ENCODE measurements at regions not wholly inside any gene's neighbourhood (a gene's known extent, or its start where the extent isn't known, plus 50 kb on each side); places are given as distances from the start of the nearest gene placed in this dataset.

- peak; percentile 21 for DNase-seq (ENCODE audit: low read depth)
- TF ChIP-seq CTCF (IDR thresholded peaks at IDR 0.05; ENCODE audit: low read length, missing control alignments): no peak
- H3K4me3 ChIP-seq (replicated peaks; ENCODE audit: low read depth, low read length): peak overlapping the region; percentile 35
Measured at GRCh38 chr18:76588601-76589226, 93.7 kb upstream of the ZNF516 start.

GRCh38 chr18:76587879-76588271, 92.8 kb upstream of the ZNF516 start:
- TF ChIP-seq CTCF (IDR thresholded peaks at IDR 0.05; ENCODE audit: low read length, missing control alignments): no peak
- no peak overlapping the region for H3K4me3 ChIP-seq (replicated peaks; ENCODE audit: low read depth, low read length)
- DNase-seq (ENCODE audit: low read depth): no peak

GRCh38 chr18:76587147-76587878, 92.3 kb upstream of the ZNF516 start:
- no peak overlapping the region for H3K4me3 ChIP-seq (replicated peaks; ENCODE audit: low read depth, low read length)
- DNase-seq (ENCODE audit: low read depth): no peak
- no peak for TF ChIP-seq CTCF (IDR thresholded peaks at IDR 0.05; ENCODE audit: low read length, missing control alignments)

- no peak overlapping the region for H3K4me3 ChIP-seq (replicated peaks; ENCODE audit: low read depth, low read length)
- no peak for DNase-seq (ENCODE audit: low read depth)
Measured at GRCh38 chr18:76584414-76585310, 89.6 kb upstream of the ZNF516 start.

GRCh38 chr18:76581261-76581660, 86.2 kb upstream of the ZNF516 start:
- H3K4me3 ChIP-seq (replicated peaks; ENCODE audit: low read depth, low read length): no peak overlapping the region
- no peak for TF ChIP-seq CTCF (IDR thresholded peaks at IDR 0.05; ENCODE audit: low read length, missing control alignments)
- no peak for DNase-seq (ENCODE audit: low read depth)

More at GRCh38 chr18:76584414-76585310, 89.6 kb upstream of the ZNF516 start:
- no peak for TF ChIP-seq CTCF (IDR thresholded peaks at IDR 0.05; ENCODE audit: low read length, missing control alignments)

- no peak for DNase-seq (ENCODE audit: low read depth)
- no peak for TF ChIP-seq CTCF (IDR thresholded peaks at IDR 0.05; ENCODE audit: low read length, missing control alignments)
- no peak overlapping the region for H3K4me3 ChIP-seq (replicated peaks; ENCODE audit: low read depth, low read length)
Measured at GRCh38 chr18:76580288-76580962, 85.4 kb upstream of the ZNF516 start.

Measured in fibroblast of pulmonary artery (primary cell).